HG03097 (cell line): ENCODE measurements at regions not wholly inside any gene's neighbourhood (a gene's known extent, or its start where the extent isn't known, plus 50 kb on each side); places are given as distances from the start of the nearest gene placed in this dataset.
"Not testable (repeated sequence)": the region's sequence is repeated elsewhere in the genome, so short reads cannot be mapped to it uniquely, and the experiment has no call there.

Experiments used
- ATAC-seq: cut with Tn5 transposase; IDR thresholded peaks from one replicate; pipeline ENCODE4 v1.9.1; 2021; ENCODE audit not compliant: unreplicated experiment, low FRiP score

DNA sequence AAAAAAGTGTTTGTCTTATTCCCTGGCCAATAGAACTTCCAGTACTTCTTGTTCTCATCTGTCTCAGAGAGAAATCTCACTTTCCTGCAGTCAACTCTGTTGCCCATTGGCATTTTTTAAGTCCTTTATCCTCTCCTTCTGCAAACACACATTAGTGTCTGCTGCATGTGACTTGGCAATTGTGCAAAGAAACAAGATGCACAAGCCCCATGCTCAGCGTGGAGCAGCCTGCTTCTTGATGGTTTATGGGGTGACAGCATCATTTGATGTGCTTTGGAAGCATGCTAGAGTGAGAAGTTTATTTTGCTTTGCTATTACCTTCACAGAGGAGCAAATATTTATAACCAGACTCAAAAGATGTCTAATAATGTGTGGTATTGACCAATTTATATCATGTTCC, 238.2 kb downstream of the FAT3 start:
- ATAC-seq, result no peak

DNA sequence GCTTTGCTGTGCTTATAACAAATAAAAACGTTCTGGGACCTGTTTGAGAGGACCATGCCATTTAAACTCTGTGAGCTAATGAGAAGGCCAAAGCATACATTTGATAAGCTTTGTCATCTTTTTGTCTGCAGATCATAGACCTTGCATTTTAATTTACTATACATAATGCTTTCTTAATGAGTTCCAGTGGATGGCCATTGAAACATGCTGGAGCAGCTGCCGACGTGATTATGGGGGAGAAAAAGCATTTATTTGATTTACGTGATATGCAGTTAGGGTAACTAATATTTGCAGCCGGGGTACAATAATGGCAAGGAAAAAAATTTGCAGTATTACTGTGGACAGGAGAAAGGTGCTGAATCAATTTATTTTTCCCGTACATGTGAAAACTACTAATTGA, 240.2 kb downstream of the FAT3 start:
- ATAC-seq, result no peak

DNA sequence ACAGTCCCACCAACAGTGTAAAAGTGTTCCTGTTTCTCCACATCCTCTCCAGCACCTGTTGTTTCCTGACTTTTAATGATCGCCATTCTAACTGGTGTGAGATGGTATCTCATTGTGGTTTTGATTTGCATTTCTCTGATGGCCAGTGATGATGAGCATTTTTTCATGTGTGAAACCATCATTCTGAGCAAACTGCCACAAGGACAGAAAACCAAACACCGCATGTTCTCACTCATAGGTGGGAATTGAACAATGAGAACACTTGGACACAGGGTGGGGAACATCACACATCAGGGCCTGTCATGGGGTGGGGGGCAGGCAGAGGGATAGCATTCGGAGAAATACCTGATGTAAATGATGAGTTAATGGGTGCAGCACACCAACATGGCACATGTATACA, 240.8 kb downstream of the FAT3 start:
- ATAC-seq, result not testable (repeated sequence)

DNA sequence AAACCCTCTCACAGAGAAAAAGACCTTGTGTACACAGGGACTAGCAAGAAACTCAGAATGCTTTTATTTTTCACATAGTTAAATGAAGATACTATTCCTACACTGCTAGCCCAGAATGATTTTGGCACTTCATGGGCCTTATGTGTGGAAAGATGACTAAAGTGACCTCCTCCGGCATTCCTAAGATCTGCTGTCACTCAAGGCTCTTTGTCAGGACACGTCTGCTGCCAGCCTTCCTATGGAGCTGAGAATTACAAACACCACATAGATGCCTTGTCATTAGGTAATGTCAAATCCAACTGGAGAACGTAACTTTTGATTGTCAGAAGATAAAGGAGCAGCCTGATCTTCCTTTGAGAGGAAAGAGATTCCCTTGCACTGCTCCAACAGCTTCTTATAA, 249.1 kb downstream of the FAT3 start:
- ATAC-seq, result no peak

DNA sequence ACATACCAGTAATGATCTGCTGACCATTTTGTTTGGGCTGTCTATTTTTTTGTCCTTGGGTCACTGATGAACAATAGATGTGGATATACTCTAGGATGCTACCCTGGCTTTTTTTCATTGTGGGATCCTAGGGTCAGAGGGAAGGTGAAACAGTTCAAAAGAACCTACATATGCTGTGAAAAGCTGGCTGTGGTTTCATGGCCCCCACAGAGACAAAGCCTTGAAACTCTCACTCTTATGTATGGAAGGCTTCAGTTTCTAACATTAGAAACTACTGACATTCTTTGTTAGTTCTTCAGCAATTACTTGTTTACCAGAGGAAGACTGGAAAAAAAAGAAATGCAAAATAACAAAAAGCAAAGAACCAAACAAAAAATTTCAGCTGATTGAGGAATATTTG, 250.7 kb downstream of the FAT3 start:
- ATAC-seq, result no peak

DNA sequence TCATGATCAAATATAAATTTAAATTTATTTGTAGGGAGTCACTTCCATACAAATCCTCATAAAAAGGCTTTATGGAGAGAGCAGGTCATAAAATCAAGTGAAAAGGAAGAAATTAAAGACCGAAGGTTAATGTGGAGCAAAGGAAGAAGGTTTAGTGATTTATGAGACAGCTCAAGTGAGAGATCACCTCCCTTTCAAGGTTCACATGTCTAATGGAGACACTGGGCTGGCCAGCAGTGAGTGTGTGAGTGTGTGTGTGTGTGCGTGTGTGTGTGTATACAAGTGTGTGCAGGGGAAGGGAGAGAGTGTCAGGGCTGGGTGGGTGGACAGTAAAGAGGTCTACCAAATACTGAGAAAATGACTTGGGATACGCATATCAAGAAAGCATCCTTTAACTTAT, 251.2 kb downstream of the FAT3 start:
- ATAC-seq, result no peak

DNA sequence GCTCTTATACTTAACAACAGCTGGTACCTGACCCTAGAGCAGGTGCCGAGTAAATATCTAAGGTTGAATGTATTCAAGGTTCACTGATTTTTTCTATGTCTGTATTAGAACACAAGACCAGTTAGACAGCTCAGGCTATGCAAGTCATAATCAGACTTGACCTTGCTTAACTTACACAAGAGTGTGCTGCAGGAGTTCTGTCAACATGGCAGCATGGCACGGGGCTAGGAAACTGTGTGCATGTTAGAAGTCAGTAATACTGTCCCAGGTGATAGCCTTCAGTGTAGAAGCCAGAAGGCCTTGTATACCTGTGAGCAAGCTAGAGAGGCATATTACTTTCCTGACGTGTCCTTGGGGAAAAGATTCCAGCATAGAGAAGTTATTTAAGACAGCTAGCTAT, 253.1 kb downstream of the FAT3 start:
- ATAC-seq, result no peak

DNA sequence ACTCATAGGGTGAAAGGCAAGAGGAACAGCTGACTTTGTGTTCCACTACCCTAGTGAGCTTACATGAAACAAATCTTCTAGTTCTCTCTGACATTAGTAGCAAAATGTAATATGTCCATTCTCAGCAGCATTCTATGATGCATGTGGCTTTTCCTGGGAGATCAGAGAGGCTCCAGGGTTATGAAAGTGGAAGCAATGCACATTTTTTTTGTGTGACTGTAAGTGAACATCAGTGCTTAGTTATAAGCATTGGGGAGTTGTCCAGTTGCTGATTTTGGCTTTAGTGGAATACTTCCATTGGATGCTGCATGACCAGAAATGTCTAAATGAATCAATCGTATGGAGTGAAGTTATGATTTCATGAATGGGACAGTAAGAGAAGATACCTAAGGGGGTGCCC, 255.9 kb downstream of the FAT3 start:
- no peak for ATAC-seq

DNA sequence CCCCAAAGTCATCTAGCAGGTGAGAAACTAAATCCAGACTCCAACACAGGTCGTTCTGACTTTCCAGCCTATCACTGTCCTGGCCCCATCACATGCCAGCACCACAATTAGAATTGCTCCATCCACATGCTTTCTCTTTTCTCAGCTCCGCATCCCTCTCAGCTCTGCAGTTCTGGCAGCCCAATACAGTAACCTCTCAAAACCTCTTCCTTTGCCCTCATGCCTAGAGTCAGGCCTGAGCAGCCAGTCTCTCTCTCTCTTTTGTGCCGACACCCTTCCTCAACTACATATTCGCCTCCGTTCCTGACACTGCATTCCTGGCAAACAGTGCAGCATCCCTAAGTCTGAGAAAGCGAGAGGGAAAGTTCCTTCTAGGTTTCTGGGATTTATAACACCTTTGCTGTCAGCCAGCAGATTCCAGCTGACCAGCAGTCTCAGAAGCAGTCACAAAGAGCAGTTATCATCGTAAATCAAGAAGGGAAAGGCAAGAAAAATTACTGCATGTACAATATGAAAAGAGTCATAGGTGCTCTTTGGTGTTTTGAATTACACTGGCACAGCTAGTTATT, 258.0 kb downstream of the FAT3 start:
- ATAC-seq, result no peak

DNA sequence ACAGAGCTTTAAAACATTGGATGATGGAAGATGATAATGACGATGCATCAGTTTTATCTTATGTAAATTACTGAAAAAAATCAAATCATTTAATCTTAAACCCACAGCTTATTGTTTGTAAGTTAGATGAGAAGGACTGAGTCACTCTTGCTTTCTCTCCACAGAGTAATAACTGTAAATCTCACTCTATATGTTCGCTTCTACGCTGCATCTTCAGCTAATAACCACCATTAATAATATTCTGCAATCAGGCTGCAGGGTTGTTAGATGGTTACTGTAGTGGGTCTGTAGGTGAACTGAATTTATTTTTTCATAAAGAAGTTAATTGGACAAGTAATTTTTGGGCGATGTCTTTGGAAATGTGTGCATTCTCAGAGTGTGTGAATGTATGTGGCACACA, 260.0 kb downstream of the FAT3 start:
- no peak for ATAC-seq

DNA sequence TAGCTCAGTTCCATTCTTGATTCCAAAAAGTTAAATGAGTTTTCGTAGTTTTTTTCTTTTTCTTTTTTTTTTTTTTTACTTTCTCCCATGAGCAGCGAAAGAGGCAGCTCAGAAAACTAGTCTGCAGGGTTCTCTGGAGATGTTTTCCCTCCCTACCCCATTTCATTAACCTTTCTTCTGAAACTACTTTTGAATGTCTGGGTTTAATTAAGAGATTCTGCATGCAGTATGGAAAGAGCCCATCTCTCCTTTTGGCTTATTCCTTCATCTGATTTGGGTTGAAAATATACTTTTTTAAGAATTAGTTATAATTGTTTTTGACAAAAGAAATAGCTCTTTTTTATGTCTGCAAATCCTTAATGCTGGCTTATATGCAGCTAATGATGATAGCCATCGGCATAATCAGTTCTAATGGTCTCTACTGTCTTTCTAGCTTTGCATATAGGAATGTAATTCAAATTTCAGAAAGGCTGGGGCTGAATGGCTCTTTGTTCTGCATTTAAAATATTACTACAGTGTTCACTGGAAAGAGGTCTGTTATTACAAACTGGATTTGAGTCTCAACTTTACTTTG, 265.3 kb downstream of the FAT3 start:
- no peak for ATAC-seq

DNA sequence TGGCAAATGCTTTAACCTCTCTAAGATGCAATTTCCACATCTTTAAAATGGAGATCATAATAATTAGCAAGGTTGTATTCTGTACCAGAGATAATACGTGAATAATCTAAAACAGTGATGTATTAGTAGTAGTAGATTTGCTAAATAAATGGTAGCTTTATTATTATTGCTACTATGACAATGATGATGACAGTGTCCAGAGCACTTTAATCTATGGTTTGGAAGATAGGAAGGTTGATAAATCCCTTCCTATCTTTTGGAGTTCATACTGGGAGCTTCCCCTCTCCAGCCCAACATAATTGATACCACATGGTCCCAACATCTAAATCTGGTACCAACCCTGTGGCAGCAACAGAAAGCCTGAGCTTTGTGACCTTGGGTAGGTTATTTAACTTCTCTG, 267.8 kb downstream of the FAT3 start:
- ATAC-seq, result no peak

DNA sequence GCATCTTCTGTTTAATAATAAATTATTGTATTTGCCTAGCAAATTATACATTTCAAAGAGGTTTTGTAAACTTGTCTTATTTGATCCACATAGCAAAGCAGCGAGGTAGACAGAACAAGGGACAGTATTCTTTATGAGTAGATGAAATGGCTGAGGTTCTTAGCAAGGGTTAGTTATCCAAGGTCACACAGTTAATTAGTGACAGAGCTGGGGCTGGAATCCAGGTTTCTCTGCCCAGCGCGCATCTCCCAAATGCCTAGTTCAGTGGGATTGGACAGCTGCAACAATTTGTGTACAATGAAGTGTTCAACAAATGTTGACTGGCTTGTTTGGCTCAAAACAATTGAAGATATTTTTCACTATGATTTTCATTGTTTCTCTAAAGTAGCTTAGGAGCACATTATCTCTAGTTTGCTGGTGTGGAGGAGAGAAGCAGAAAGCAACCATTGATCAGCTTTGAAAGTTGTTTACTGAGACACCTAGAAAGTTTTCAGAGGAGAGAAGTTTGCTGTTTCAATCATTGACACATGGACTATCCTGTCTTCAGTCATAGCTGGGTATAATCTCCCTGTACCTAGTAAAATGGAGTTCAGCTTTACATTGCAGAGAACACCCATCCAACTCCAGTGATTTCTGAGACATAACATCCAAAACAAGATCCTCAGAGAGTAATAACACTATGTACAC, 270.6 kb downstream of the FAT3 start:
- no peak for ATAC-seq

DNA sequence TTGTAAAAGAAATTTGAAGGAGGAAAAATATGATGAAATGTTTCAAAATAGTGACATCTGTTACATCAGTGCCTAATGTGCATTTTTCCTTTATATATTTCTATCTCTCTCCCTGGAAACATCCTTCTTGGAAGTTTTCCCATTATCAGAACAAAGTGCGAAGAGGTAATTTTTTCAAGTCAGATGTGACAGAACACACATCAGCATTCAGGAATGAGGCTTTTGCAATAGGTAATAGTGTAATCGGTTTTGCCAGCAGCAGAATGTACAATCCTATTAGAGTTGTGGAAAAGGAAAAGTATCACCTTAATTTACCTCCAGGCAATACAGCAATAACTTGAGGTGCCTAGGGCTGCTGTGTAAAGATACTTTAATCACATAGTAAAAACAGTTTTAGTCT, 275.8 kb downstream of the FAT3 start:
- no peak for ATAC-seq

DNA sequence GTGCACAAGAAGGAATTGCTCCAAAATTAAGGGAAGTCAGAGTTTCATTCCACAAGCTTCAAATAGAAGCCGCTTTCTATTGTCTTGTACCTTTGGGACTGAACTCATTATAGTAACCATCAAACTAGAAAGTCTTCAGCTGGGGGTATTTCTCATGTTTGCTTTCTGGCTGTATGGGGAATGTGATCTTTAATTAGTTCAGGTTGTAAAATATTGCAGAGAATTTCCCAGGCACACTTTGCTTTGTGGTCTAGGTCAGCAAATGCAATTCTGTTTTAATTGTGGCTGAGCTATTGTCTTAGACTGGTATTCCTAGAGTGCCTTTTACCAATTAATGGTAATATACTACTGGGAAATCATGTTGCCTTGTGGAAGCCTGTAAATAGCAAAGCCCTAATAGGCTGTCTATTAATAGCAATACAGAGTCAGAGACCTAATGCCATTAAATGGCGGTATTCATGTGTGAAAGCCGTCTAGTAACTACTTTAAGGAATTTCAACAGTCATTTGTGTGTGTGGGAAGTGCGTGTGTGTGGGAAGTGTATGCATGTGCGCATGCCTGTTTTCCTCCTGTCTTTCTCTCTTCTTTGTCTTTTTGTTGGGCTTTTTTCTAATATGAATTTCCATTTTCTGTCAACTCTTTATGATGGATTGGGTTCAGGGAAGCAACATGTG, 276.6 kb downstream of the FAT3 start:
- ATAC-seq, result no peak

DNA sequence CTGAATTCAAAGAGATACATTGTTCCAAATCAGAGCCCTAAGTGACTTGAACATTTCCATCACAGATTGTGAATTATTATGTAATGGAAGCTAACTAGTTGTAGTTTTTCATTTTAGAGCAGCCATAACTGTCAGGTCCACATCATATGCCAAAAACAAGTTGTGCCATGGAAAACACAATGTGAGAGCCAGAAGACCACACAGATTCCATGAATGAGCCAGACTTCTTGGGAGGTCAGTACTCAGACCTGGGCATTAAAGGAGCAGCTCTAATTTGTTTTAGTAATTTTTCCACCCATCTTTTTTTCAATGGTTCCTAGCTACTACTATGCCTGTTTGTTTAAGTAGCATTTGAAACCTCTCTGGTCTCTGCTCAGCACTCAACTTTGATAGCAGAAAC, 279.4 kb downstream of the FAT3 start:
- no peak for ATAC-seq

DNA sequence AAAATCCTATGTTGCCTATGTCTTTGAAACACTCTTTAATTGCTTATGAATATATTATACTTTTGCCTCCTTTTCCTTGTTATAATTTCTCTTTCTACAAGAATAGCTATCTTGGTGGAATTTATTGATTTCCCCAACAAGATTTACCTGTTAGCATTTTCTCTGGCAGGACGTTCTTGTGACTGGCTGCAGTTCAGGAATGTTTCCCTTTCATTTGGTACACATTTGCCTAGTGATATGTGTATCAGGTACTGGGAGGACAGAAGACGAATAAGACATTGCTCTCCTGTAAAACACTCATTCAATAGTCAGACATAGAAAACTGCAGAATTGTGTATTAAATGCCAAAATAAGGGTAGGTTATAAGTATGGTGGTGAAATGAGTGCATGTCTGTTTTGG, 279.9 kb downstream of the FAT3 start:
- no peak for ATAC-seq

DNA sequence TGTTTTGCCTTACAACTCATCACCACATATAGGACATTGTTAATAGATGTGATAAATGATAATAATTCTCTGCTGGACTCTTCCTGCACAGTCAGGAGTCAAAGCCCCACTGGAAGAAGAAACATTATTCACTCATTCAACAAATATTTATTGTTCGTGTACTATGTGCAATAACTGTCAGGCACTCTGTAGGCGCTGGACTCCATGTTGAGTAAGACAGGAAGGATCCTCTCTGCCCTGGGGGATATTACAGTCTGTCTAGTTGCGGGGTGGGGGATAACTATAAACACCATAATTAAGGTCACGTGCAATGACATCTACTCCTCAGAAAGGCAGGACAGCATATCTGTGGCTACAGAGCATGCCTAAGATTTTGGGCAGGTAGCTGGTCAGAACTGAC, 281.1 kb downstream of the FAT3 start:
- no peak for ATAC-seq

DNA sequence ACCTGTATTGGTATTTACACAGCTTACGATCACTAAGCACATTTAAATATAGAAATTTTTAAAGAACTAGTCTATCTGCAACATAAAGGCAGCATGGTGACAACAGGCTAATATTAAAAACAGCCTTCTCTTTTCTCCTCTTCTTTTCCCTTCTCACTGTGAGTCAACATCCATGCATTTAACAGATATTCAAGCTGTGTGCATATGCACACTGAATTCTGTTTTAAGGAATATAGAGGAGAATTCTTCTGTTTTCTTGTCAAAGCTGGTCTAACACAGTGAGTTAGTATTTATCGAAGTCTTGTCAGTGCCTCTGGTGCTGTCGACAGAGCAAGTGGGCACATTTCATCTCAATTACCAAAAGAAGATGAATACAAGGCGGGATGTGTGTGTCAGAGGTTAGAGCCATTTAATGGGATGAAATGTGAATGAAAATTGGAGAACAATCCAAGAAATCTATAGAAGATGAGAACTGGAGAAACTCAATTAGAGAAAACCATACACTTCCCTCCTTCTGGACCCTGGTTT, 282.3 kb downstream of the FAT3 start:
- ATAC-seq, result no peak

DNA sequence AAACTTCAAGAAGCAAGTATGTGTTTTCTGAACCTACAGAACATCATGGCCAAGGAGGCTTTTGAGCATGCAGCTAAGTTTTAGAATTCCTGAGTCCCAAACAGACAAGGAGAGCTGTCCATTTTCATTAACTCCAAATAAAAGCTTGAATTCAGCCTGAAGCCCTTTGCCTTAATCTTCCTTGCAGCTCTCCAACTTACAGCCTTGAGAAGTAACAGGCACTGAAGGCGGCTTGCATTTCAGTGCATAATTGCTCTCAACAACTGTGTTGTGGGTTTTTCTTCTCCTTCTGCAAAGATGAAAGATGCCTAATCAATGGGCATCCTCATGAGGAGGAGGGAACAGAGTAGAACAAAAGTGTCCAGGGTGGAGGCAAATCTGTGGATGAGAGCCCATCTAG, 286.0 kb downstream of the FAT3 start:
- no peak for ATAC-seq

DNA sequence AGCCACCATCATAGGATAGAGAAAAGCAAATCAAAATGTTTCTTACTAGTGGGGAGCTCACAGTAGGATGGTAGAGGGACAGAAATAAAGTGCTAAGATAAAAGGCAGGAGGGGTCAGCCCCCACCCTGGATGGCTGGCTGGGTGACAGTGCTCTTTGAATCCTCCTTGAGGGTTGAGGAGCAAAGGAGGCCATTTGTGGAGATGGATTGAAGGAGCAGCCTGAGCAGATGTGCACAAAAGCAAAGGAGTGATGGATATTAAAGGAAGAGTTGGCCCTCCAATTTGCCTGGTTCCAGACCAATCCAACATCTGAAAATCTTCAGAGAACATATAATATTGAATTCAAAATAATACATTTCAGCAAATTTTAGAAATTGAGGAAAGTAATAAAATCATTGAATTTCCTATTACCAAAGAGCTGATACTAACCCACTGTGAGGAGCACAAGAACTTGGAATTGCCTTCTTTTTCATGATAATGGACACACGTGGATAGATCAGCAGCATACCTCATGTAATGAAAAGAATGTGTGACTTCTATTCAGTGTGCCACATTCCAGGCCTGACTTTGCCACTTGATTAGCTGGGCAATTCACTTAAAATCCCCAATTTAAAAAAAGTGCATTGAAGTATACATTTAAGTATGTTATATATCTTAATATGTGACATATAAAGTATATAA, 287.0 kb downstream of the FAT3 start:
- no peak for ATAC-seq
